ENCODE measurements at regions not wholly inside any gene's neighbourhood (a gene's known extent, or its start where the extent isn't known, plus 50 kb on each side); places are given as distances from the start of the nearest gene placed in this dataset.
"Not testable (repeated sequence)": the region's sequence is repeated elsewhere in the genome, so short reads cannot be mapped to it uniquely, and the experiment has no call there.

GRCh38 chr1:65613884-65614283, 178.8 kb upstream of the PDE4B start:
- Histone ChIP-seq H2BK12ac (ENCODE audit: low read length in 2 of 2) (no peak overlapping the region), H3K4me1 (ENCODE audit: control insufficient read depth, insufficient read depth, low read depth, low read length) (peaks cover 1% of the 10 kb centered on the region), H3K18ac (ENCODE audit: low read depth in 1 of 2, low read length in 2 of 2) (no peak overlapping the region), H3K27ac (ENCODE audit: low read length, poor library complexity, severe bottlenecking) (no peak overlapping the region), H3K9ac (ENCODE audit: low read length) (no peak overlapping the region), H4K8ac (ENCODE audit: low read length) (no peak overlapping the region), H2BK15ac (ENCODE audit: low read depth, poor library complexity, severe bottlenecking) (no peak overlapping the region), H3K27me3 (ENCODE audit: control insufficient read depth in 1 of 2, insufficient read depth in 1 of 2, low read length in 2 of 2) (no peaks in the 10 kb centered on the region), H3K4ac (ENCODE audit: low read depth in 1 of 2, low read length in 2 of 2) (no peak overlapping the region), H3K4me3 (ENCODE audit: insufficient read depth in 1 of 2, low read depth in 1 of 2, low read length in 2 of 2) (no peak overlapping the region), H2AFZ (ENCODE audit: low read depth, low read length) (no peak overlapping the region), H2AK5ac (ENCODE audit: low read length, severe bottlenecking) (no peak overlapping the region), H3K36me3 (ENCODE audit: control insufficient read depth in 1 of 2, insufficient read depth in 2 of 2, low read depth in 1 of 2, low read length in 2 of 2) (no peaks in the 10 kb centered on the region), H3K9me3 (ENCODE audit: control insufficient read depth, low read length) (no peaks in the 10 kb centered on the region), H2BK120ac (ENCODE audit: low read depth, low read length) (no peak overlapping the region), H3K14ac (ENCODE audit: low read length in 2 of 2) (no peak overlapping the region), H3K4me2 (ENCODE audit: low read length, poor library complexity, severe bottlenecking) (no peak overlapping the region), H4K91ac (ENCODE audit: low read length) (no peak overlapping the region), H2BK5ac (ENCODE audit: low read depth, low read length, poor library complexity, severe bottlenecking) (no peak overlapping the region), H3K79me1 (replicated peaks; ENCODE audit: low read length, poor library complexity, severe bottlenecking) (no peaks in the 10 kb centered on the region), H3K23ac (ENCODE audit: low read length in 2 of 2) (no peak overlapping the region)
- WGBS, result 100% methylated on average over 1 of the region's 2 CpGs
- DNase-seq, result no peak

GRCh38 chr1:65615859-65616258, 176.8 kb upstream of the PDE4B start:
- H2BK15ac ChIP-seq (ENCODE audit: low read depth, poor library complexity, severe bottlenecking), result no peak overlapping the region
- no peak overlapping the region for H2BK5ac ChIP-seq (ENCODE audit: low read depth, low read length, poor library complexity, severe bottlenecking)
- H3K9me3 ChIP-seq (ENCODE audit: control insufficient read depth, low read length), result no peaks in the 10 kb centered on the region
- no peak overlapping the region for H3K23ac ChIP-seq (ENCODE audit: low read length in 2 of 2)
- DNase-seq, result no peak
- no peaks in the 10 kb centered on the region for H3K36me3 ChIP-seq (ENCODE audit: control insufficient read depth in 1 of 2, insufficient read depth in 2 of 2, low read depth in 1 of 2, low read length in 2 of 2)
- H3K4me1 ChIP-seq (ENCODE audit: control insufficient read depth, insufficient read depth, low read depth, low read length), result peaks cover 1% of the 10 kb centered on the region
- H2BK12ac ChIP-seq (ENCODE audit: low read length in 2 of 2), result no peak overlapping the region
- H2AK5ac ChIP-seq (ENCODE audit: low read length, severe bottlenecking), result no peak overlapping the region
- no peak overlapping the region for H2AFZ ChIP-seq (ENCODE audit: low read depth, low read length)
- no peak overlapping the region for H4K8ac ChIP-seq (ENCODE audit: low read length)
- no peak overlapping the region for H2BK120ac ChIP-seq (ENCODE audit: low read depth, low read length)
- H3K27ac ChIP-seq (ENCODE audit: low read length, poor library complexity, severe bottlenecking), result no peak overlapping the region
- H3K4ac ChIP-seq (ENCODE audit: low read depth in 1 of 2, low read length in 2 of 2), result no peak overlapping the region
- no peak overlapping the region for H3K9ac ChIP-seq (ENCODE audit: low read length)
- no peaks in the 10 kb centered on the region for H3K27me3 ChIP-seq (ENCODE audit: control insufficient read depth in 1 of 2, insufficient read depth in 1 of 2, low read length in 2 of 2)
- no peak overlapping the region for H3K18ac ChIP-seq (ENCODE audit: low read depth in 1 of 2, low read length in 2 of 2)
- WGBS, result 70% methylated on average over 2 of the region's 2 CpGs
- H3K79me1 ChIP-seq (replicated peaks; ENCODE audit: low read length, poor library complexity, severe bottlenecking), result no peaks in the 10 kb centered on the region
- H3K14ac ChIP-seq (ENCODE audit: low read length in 2 of 2), result no peak overlapping the region
- no peak overlapping the region for H3K4me2 ChIP-seq (ENCODE audit: low read length, poor library complexity, severe bottlenecking)
- H4K91ac ChIP-seq (ENCODE audit: low read length), result no peak overlapping the region
- no peak overlapping the region for H3K4me3 ChIP-seq (ENCODE audit: insufficient read depth in 1 of 2, low read depth in 1 of 2, low read length in 2 of 2)

GRCh38 chr1:65621721-65622120, 171.0 kb upstream of the PDE4B start:
- WGBS, result 25% methylated on average over 1 of the region's 1 CpG
- not testable (repeated sequence) for H3K23ac ChIP-seq (ENCODE audit: low read length in 2 of 2); H3K14ac ChIP-seq (ENCODE audit: low read length in 2 of 2)

GRCh38 chr1:65623895-65624294, 168.8 kb upstream of the PDE4B start:
- H2BK15ac ChIP-seq (ENCODE audit: low read depth, poor library complexity, severe bottlenecking), result no peak overlapping the region
- no peak overlapping the region for H2AFZ ChIP-seq (ENCODE audit: low read depth, low read length)
- H3K36me3 ChIP-seq (ENCODE audit: control insufficient read depth in 1 of 2, insufficient read depth in 2 of 2, low read depth in 1 of 2, low read length in 2 of 2), result no peaks in the 10 kb centered on the region
- H3K18ac ChIP-seq (ENCODE audit: low read depth in 1 of 2, low read length in 2 of 2), result no peak overlapping the region
- no peaks in the 10 kb centered on the region for H3K9me3 ChIP-seq (ENCODE audit: control insufficient read depth, low read length)
- no peak overlapping the region for H4K91ac ChIP-seq (ENCODE audit: low read length)
- no peak overlapping the region for H3K4ac ChIP-seq (ENCODE audit: low read depth in 1 of 2, low read length in 2 of 2)
- WGBS, result no CpG with 5 or more reads among the region's 1 CpG
- H3K27me3 ChIP-seq (ENCODE audit: control insufficient read depth in 1 of 2, insufficient read depth in 1 of 2, low read length in 2 of 2), result no peaks in the 10 kb centered on the region
- H3K4me3 ChIP-seq (ENCODE audit: insufficient read depth in 1 of 2, low read depth in 1 of 2, low read length in 2 of 2), result no peak overlapping the region
- no peak overlapping the region for H3K4me2 ChIP-seq (ENCODE audit: low read length, poor library complexity, severe bottlenecking)
- H3K4me1 ChIP-seq (ENCODE audit: control insufficient read depth, insufficient read depth, low read depth, low read length), result no peaks in the 10 kb centered on the region
- H2BK12ac ChIP-seq (ENCODE audit: low read length in 2 of 2), result no peak overlapping the region
- H4K8ac ChIP-seq (ENCODE audit: low read length), result no peak overlapping the region
- H3K27ac ChIP-seq (ENCODE audit: low read length, poor library complexity, severe bottlenecking), result no peak overlapping the region
- no peak overlapping the region for H2BK120ac ChIP-seq (ENCODE audit: low read depth, low read length)
- no peak for DNase-seq
- H3K79me1 ChIP-seq (replicated peaks; ENCODE audit: low read length, poor library complexity, severe bottlenecking), result no peaks in the 10 kb centered on the region
- H2AK5ac ChIP-seq (ENCODE audit: low read length, severe bottlenecking), result no peak overlapping the region
- H3K14ac ChIP-seq (ENCODE audit: low read length in 2 of 2), result no peak overlapping the region
- H2BK5ac ChIP-seq (ENCODE audit: low read depth, low read length, poor library complexity, severe bottlenecking), result no peak overlapping the region
- H3K9ac ChIP-seq (ENCODE audit: low read length), result no peak overlapping the region
- no peak overlapping the region for H3K23ac ChIP-seq (ENCODE audit: low read length in 2 of 2)

More at GRCh38 chr1:65621721-65622120, 171.0 kb upstream of the PDE4B start:
- not testable (repeated sequence) for H3K4me1 ChIP-seq (ENCODE audit: control insufficient read depth, insufficient read depth, low read depth, low read length); H2BK120ac ChIP-seq (ENCODE audit: low read depth, low read length); H3K36me3 ChIP-seq (ENCODE audit: control insufficient read depth in 1 of 2, insufficient read depth in 2 of 2, low read depth in 1 of 2, low read length in 2 of 2); H3K27me3 ChIP-seq (ENCODE audit: control insufficient read depth in 1 of 2, insufficient read depth in 1 of 2, low read length in 2 of 2); H3K27ac ChIP-seq (ENCODE audit: low read length, poor library complexity, severe bottlenecking); H2AK5ac ChIP-seq (ENCODE audit: low read length, severe bottlenecking); H3K4me3 ChIP-seq (ENCODE audit: insufficient read depth in 1 of 2, low read depth in 1 of 2, low read length in 2 of 2); H3K9me3 ChIP-seq (ENCODE audit: control insufficient read depth, low read length); H2BK15ac ChIP-seq (ENCODE audit: low read depth, poor library complexity, severe bottlenecking); H3K18ac ChIP-seq (ENCODE audit: low read depth in 1 of 2, low read length in 2 of 2); H4K91ac ChIP-seq (ENCODE audit: low read length); H2BK12ac ChIP-seq (ENCODE audit: low read length in 2 of 2); H3K4me2 ChIP-seq (ENCODE audit: low read length, poor library complexity, severe bottlenecking); H4K8ac ChIP-seq (ENCODE audit: low read length); H3K4ac ChIP-seq (ENCODE audit: low read depth in 1 of 2, low read length in 2 of 2); H2BK5ac ChIP-seq (ENCODE audit: low read depth, low read length, poor library complexity, severe bottlenecking); H3K9ac ChIP-seq (ENCODE audit: low read length); H2AFZ ChIP-seq (ENCODE audit: low read depth, low read length); H3K79me1 ChIP-seq (replicated peaks; ENCODE audit: low read length, poor library complexity, severe bottlenecking)
- peak; percentile 11 for DNase-seq
